K562 (cell line): ENCODE measurements at regions not wholly inside any gene's neighbourhood (a gene's known extent, or its start where the extent isn't known, plus 50 kb on each side); places are given as distances from the start of the nearest gene placed in this dataset.

Source experiments
- ATAC-seq: fragments of 200-7000 bp; cut with Tn5 transposase; 3 replicates; pipeline ENCODE4 v1.9.1; 2020; ENCODE audit warnings: moderate library complexity
- BruUV-seq: library from RNA; stranded (reverse); fragments of 400-500 nt; replicated peaks from 2 replicates; lab custom pipeline; 2021; lab: Mats Ljungman, UMichigan
- CTCF ChIA-PET: fragments of 300-600 bp; formaldehyde crosslinking; extraction: SDS; loops from one replicate; lab custom pipeline; 2021; ENCODE audit warnings: low intra/inter-chr PET ratio; lab: Yijun Ruan, JAX
- POLR2A ChIA-PET: fragments of 300-600, 350-650 bp; sonication (Branson Sonifier 250); formaldehyde crosslinking; extraction: SDS; loops from one replicate; lab custom pipeline; 2021; ENCODE audit warnings: antibody characterized with exemption, inconsistent platforms; lab: Yijun Ruan, JAX
- DNase-seq, 4 experiments: peaks; one replicate each; pipeline versions ENCODE4 v3.0.0 to v3.0.0-alpha.2; 2011 to 2018; ENCODE audit warnings: low spot score in 3 of 4, mixed read lengths in 3 of 4; ENCODE audit errors: extremely low read depth in 1 of 4
- FAIRE-seq: peaks from 2 replicates; lab custom pipeline; 2011; peaks lifted over from hg19 to GRCh38; lab: Jason Lieb, UNC
- H2AFZ ChIP-seq: 2 replicates; pipeline ENCODE4 v1.6.0; 2011; ENCODE audit warnings: low read depth, low read length, control low read depth, inconsistent platforms
- H3K27ac ChIP-seq: fragments of 200-600 bp; 3 replicates; pipeline ENCODE4 v1.8.0; 2011; ENCODE audit warnings: low read depth, mild to moderate bottlenecking, control low read depth, inconsistent platforms, low read length, moderate library complexity, mixed read lengths; ENCODE audit errors: extremely low read depth
- H3K27me3 ChIP-seq, 2 experiments: fragments of 300-600 bp in 1 of 2; 2 replicates in 1 of 2; 3 replicates in 1 of 2; pipeline versions ENCODE4 v1.6.0 to v1.8.0; 2011; ENCODE audit warnings: inconsistent platforms in 2 of 2, low read length in 2 of 2, mild to moderate bottlenecking in 1 of 2, mixed read lengths in 1 of 2, moderate library complexity in 1 of 2; ENCODE audit not compliant: control insufficient read depth in 2 of 2, insufficient read depth in 2 of 2
- H3K36me3 ChIP-seq: fragments of 300-600 bp; 3 replicates; pipeline ENCODE4 v1.8.0; 2011; ENCODE audit warnings: mild to moderate bottlenecking, low read length, inconsistent platforms; ENCODE audit not compliant: control insufficient read depth, insufficient read depth
- H3K4me1 ChIP-seq, 2 experiments: fragments of 200-600 bp in 1 of 2; replicated peaks in 1 of 2; 2 replicates in 1 of 2; 3 replicates in 1 of 2; pipeline versions ENCODE4 v1.5.1 to v1.8.0; 2011; ENCODE audit warnings: inconsistent platforms in 2 of 2, low read length in 2 of 2, mild to moderate bottlenecking in 1 of 2, mixed read lengths in 1 of 2, moderate library complexity in 1 of 2; ENCODE audit not compliant: control insufficient read depth in 2 of 2, insufficient read depth in 2 of 2
- H3K4me2 ChIP-seq: 2 replicates; pipeline ENCODE4 v1.6.1; 2011; ENCODE audit warnings: low read length, control low read depth, inconsistent platforms, mixed read lengths; ENCODE audit not compliant: insufficient read depth
- H3K4me3 ChIP-seq: fragments of 200-600 bp; sonication (generic), shearing (Covaris generic); 2 replicates; pipeline ENCODE4 v1.5.1; 2016; ENCODE audit warnings: control low read depth, inconsistent platforms
- H3K79me2 ChIP-seq: fragments of 200-600 bp; 3 replicates; pipeline ENCODE4 v1.8.0; 2011; ENCODE audit warnings: low read length, inconsistent platforms; ENCODE audit not compliant: control insufficient read depth, insufficient read depth
- H3K9ac ChIP-seq, 2 experiments: 2 replicates each; pipeline versions ENCODE4 v1.6.0 to v1.6.1; 2011; ENCODE audit warnings: low read depth in 2 of 2, low read length in 2 of 2, control low read depth in 1 of 2, inconsistent platforms in 1 of 2, mild to moderate bottlenecking in 1 of 2, mixed read lengths in 1 of 2; ENCODE audit not compliant: insufficient read depth in 1 of 2
- H3K9me1 ChIP-seq: one replicate; pipeline ENCODE4 v1.6.0; 2011; ENCODE audit warnings: inconsistent platforms, mild to moderate bottlenecking, low read length, moderate library complexity; ENCODE audit not compliant: control insufficient read depth, insufficient read depth
- H3K9me3 ChIP-seq: replicated peaks from 2 replicates; pipeline ENCODE4 v1.5.1; 2011; ENCODE audit warnings: low read depth, low read length, inconsistent platforms; ENCODE audit not compliant: control insufficient read depth, insufficient read depth
- H4K20me1 ChIP-seq: replicated peaks from 2 replicates; pipeline ENCODE4 v1.6.1; 2011; ENCODE audit warnings: low read length, inconsistent platforms, mixed read lengths; ENCODE audit not compliant: control insufficient read depth, insufficient read depth
- CSDE1 ChIP-seq, 2 experiments: fragments of 450-650 bp; IDR thresholded peaks; 2 replicates each; pipeline ENCODE4 v1.6.1; 2016; ENCODE audit warnings: mild to moderate bottlenecking in 1 of 2
- EP300 ChIP-seq: IDR thresholded peaks from 2 replicates; pipeline ENCODE4 v1.6.1; 2012; ENCODE audit warnings: low read length, improper control_type of control experiment
- HNRNPH1 ChIP-seq: fragments of 200-400 bp; formaldehyde crosslinking; optimal IDR thresholded peaks from 2 replicates; pipeline ENCODE3; 2017; ENCODE audit warnings: low read depth, mild to moderate bottlenecking, low read length, moderate library complexity
- HSF4 ChIP-seq: fragments of 250-450 bp; sonication (Bioruptor Pico); IDR thresholded peaks from 2 replicates; pipeline ENCODE4 v2.1.2; 2022; ENCODE audit warnings: mild to moderate bottlenecking, moderate library complexity, borderline replicate concordance
- NCOA1 ChIP-seq: fragments of 450-650 bp; IDR thresholded peaks from 2 replicates; pipeline ENCODE4 v1.6.1; 2016; ENCODE audit warnings: low read depth
- POLR3A ChIP-seq: IDR thresholded peaks from 2 replicates; pipeline ENCODE4 v1.6.1; 2011; ENCODE audit warnings: borderline replicate concordance, mild to moderate bottlenecking, moderate library complexity; ENCODE audit not compliant: insufficient read length, insufficient read depth; ENCODE audit errors: extremely low read depth
- PPARD ChIP-seq: fragments of 250-450 bp; sonication (Bioruptor Pico); IDR thresholded peaks from 2 replicates; pipeline ENCODE4 v1.8.0; 2022; ENCODE audit warnings: inconsistent platforms, mild to moderate bottlenecking, moderate library complexity
- PTRF ChIP-seq: fragments of 450-650 bp; IDR thresholded peaks from 2 replicates; pipeline ENCODE4 v1.6.1; 2016; ENCODE audit warnings: mild to moderate bottlenecking, missing genetic modification characterization, missing compliant biosample characterization
- SPI1 ChIP-seq: IDR thresholded peaks from 2 replicates; pipeline ENCODE4 v1.6.1; 2011; ENCODE audit warnings: low read depth, low read length, control low read depth, borderline replicate concordance
- STAT5B ChIP-seq: fragments of 250-450 bp; sonication (Bioruptor Pico); IDR thresholded peaks from 2 replicates; pipeline ENCODE4 v1.8.0; 2021; ENCODE audit warnings: mild to moderate bottlenecking, inconsistent platforms
- TAF9B ChIP-seq: fragments of 450-650 bp; IDR thresholded peaks from 2 replicates; pipeline ENCODE4 v1.6.1; 2018; ENCODE audit warnings: mild to moderate bottlenecking; ENCODE audit not compliant: partially characterized antibody
- ZFP36 ChIP-seq: fragments of 150-350 bp; IDR thresholded peaks from 2 replicates; pipeline ENCODE4 v1.6.1; 2018; ENCODE audit warnings: low read length, low read depth; ENCODE audit not compliant: partially characterized antibody
- ZNF133 ChIP-seq: fragments of 250-450 bp; sonication (Bioruptor Pico); IDR thresholded peaks from 2 replicates; pipeline ENCODE4 v1.4.0; 2020; ENCODE audit warnings: mild to moderate bottlenecking
- WGBS: fragments of 100-300 bp; shearing (Covaris generic); methylation state at CpG from one replicate; pipeline ENCODE4 v1.1.6; 2016; ENCODE audit warnings: low coverage, mixed read lengths; ENCODE audit not compliant: insufficient coverage; ENCODE audit errors: missing lambda C conversion rate; 5-methylcytosine and 5-hydroxymethylcytosine counted together
- in situ Hi-C: fragments of 300-500 bp; cut with MboI; formaldehyde crosslinking; loops from 4 replicates; pipeline ENCODE4 v1.15.0; 2018; ENCODE audit warnings: inconsistent platforms, mixed read lengths
- intact Hi-C: fragments of 100-400 bp; cut with micrococcal nuclease; formaldehyde crosslinking; loops from 2 replicates; pipeline ENCODE4 v1.14.2; 2022
- TF ChIP-seq, protein P1 (sequence below): fragments of 250-450 bp; sonication (Bioruptor Pico); IDR thresholded peaks from 2 replicates; pipeline ENCODE4 v1.8.0; 2021; ENCODE audit warnings: borderline replicate concordance, mild to moderate bottlenecking, moderate library complexity; ENCODE audit not compliant: poor library complexity, severe bottlenecking
- TF ChIP-seq, protein P2 (sequence below): sonication (generic); formaldehyde crosslinking; IDR thresholded peaks from 2 replicates; pipeline ENCODE4 v1.8.1; 2023; ENCODE audit warnings: mild to moderate bottlenecking, missing genetic modification reagents, moderate library complexity

GRCh38 chr9:1659363-1659690 lies 355.8 kb upstream of the SMARCA2 start:
- H3K9ac ChIP-seq: no peak overlapping the region
- H2AFZ ChIP-seq: no peak overlapping the region
- H3K36me3 ChIP-seq: no peaks in the 10 kb centered on the region
- no peaks in the 10 kb centered on the region for H3K9me3 ChIP-seq
- no peaks in the 10 kb centered on the region for H3K27me3 ChIP-seq
- in situ Hi-C loops: no loop called here
- H3K4me3 ChIP-seq: no peak overlapping the region
- H3K4me2 ChIP-seq: no peak overlapping the region
- DNase-seq (no peak), ATAC-seq (no peak)
- CTCF ChIA-PET: no interaction called here
- H3K79me2 ChIP-seq: no peaks in the 10 kb centered on the region
- TF ChIP-seq PTRF (tag) (no peak), STAT5B (CRISPR knock-in tag) (no peak), ZNF133 (CRISPR knock-in tag) (no peak)
- TF ChIP-seq, all 486 proteins: peak for 0
- Histone ChIP-seq H3K4me1 (no peaks in the 10 kb centered on the region), H3K9me1 (no peaks in the 10 kb centered on the region), H4K20me1 (no peaks in the 10 kb centered on the region), H3K27ac (no peak overlapping the region)
- intact Hi-C loops: no loop called here
- WGBS: 0% methylated on average over 2 of the region's 3 CpGs
- POLR2A ChIA-PET: no interaction called here
- no TSS peak for BruUV-seq
- no peak for FAIRE-seq

- FAIRE-seq (no peak), ATAC-seq (no peak), DNase-seq (no peak)
- no peaks in the 10 kb centered on the region for H3K27me3 ChIP-seq
- H3K4me2 ChIP-seq: no peak overlapping the region
- no peaks in the 10 kb centered on the region for H3K79me2 ChIP-seq
- no peaks in the 10 kb centered on the region for H3K36me3 ChIP-seq
- no peak overlapping the region for H3K27ac ChIP-seq
- TF ChIP-seq TAF9B (no peak), PPARD (no peak), NCOA1 (no peak), EP300 (no peak), SPI1 (no peak), HSF4 (CRISPR knock-in tag) (no peak), POLR3A (no peak), ZFP36 (no peak), CSDE1 (IDR thresholded peaks at IDR 0.05) (no peak), HNRNPH1 (no peak)
- TF ChIP-seq, protein P1, sequence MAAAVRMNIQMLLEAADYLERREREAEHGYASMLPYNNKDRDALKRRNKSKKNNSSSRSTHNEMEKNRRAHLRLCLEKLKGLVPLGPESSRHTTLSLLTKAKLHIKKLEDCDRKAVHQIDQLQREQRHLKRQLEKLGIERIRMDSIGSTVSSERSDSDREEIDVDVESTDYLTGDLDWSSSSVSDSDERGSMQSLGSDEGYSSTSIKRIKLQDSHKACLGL (CRISPR knock-in tag): no peak
- TF ChIP-seq, protein P2, sequence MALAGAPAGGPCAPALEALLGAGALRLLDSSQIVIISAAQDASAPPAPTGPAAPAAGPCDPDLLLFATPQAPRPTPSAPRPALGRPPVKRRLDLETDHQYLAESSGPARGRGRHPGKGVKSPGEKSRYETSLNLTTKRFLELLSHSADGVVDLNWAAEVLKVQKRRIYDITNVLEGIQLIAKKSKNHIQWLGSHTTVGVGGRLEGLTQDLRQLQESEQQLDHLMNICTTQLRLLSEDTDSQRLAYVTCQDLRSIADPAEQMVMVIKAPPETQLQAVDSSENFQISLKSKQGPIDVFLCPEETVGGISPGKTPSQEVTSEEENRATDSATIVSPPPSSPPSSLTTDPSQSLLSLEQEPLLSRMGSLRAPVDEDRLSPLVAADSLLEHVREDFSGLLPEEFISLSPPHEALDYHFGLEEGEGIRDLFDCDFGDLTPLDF: no peak
- ChIA-PET CTCF (no interaction called here), POLR2A (no interaction called here)
- WGBS: 0% methylated on average over 1 of the region's 1 CpG
- no peaks in the 10 kb centered on the region for H3K9me1 ChIP-seq
- H3K4me3 ChIP-seq: no peak overlapping the region
- no peaks in the 10 kb centered on the region for H3K9me3 ChIP-seq
- no peaks in the 10 kb centered on the region for H3K4me1 ChIP-seq
- BruUV-seq: no TSS peak
- no peak overlapping the region for H3K9ac ChIP-seq
- intact Hi-C loops: no loop called here
- no peak overlapping the region for H2AFZ ChIP-seq
- in situ Hi-C loops: no loop called here
- H4K20me1 ChIP-seq: no peaks in the 10 kb centered on the region
Observed at GRCh38 chr9:1668441-1668840, 346.7 kb upstream of the SMARCA2 start.
